HUES64 (cell line): ENCODE measurements at regions not wholly inside any gene's neighbourhood (a gene's known extent, or its start where the extent isn't known, plus 50 kb on each side); places are given as distances from the start of the nearest gene placed in this dataset.
"Not testable (repeated sequence)": the region's sequence is repeated elsewhere in the genome, so short reads cannot be mapped to it uniquely, and the experiment has no call there.

Source experiments
- H3K27ac ChIP-seq: 2 replicates; pipeline ENCODE4 v1.7.0; 2013; ENCODE audit warnings: low read depth, low read length, inconsistent platforms
- H3K27me3 ChIP-seq: 2 replicates; pipeline ENCODE4 v1.6.1; 2013; ENCODE audit warnings: mild to moderate bottlenecking, low read length; ENCODE audit not compliant: insufficient read depth
- H3K36me3 ChIP-seq: 2 replicates; pipeline ENCODE4 v1.6.1; 2013; ENCODE audit warnings: mild to moderate bottlenecking, low read length; ENCODE audit not compliant: insufficient read depth
- H3K4me1 ChIP-seq: 2 replicates; pipeline ENCODE4 v1.6.1; 2013; ENCODE audit warnings: mild to moderate bottlenecking, low read length, moderate library complexity; ENCODE audit not compliant: insufficient read depth
- H3K4me3 ChIP-seq: 2 replicates; pipeline ENCODE4 v1.5.1; 2013; ENCODE audit warnings: mild to moderate bottlenecking, low read length, moderate library complexity
- H3K9ac ChIP-seq: 2 replicates; pipeline ENCODE4 v1.6.1; 2013; ENCODE audit warnings: mild to moderate bottlenecking, low read depth, low read length
- H3K9me3 ChIP-seq: 2 replicates; pipeline ENCODE4 v1.6.1; 2013; ENCODE audit warnings: low read depth, low read length; ENCODE audit not compliant: insufficient read depth
- WGBS: fragments of 150-250, 120-280 bp; methylation state at CpG from one replicate; pipeline ENCODE4 v1.1.7; 2013; ENCODE audit warnings: missing lambda C conversion rate; 5-methylcytosine and 5-hydroxymethylcytosine counted together

- H3K9me3 ChIP-seq = no peaks in the 10 kb centered on the region
- H3K27me3 ChIP-seq = no peaks in the 10 kb centered on the region
- 95% methylated on average over 4 of the region's 4 CpGs for WGBS
- H3K27ac ChIP-seq = no peak overlapping the region
- H3K4me3 ChIP-seq = no peak overlapping the region
- no peak overlapping the region for H3K9ac ChIP-seq
- H3K36me3 ChIP-seq = no peaks in the 10 kb centered on the region
- H3K4me1 ChIP-seq = no peaks in the 10 kb centered on the region
These were observed 579.0 kb downstream of the MFSD1 start for GRCh38 chr3:159380891-159381290.

- WGBS = 100% methylated on average over 1 of the region's 1 CpG
These were observed 588.9 kb downstream of the MFSD1 start for GRCh38 chr3:159390656-159391212.

GRCh38 chr3:159397683-159398082, 591.0 kb upstream of the IL12A start:
- H3K36me3 ChIP-seq, H3K27me3 ChIP-seq, H3K4me3 ChIP-seq, H3K9ac ChIP-seq, H3K4me1 ChIP-seq, H3K27ac ChIP-seq: not testable (repeated sequence)
- 0 out of 2 replicates have a peak, but pooled peaks cover 11% of the 10 kb centered on the region for H3K9me3 ChIP-seq
- WGBS = 79% methylated on average over 7 of the region's 7 CpGs

More at GRCh38 chr3:159390656-159391212, 588.9 kb downstream of the MFSD1 start:
- Histone ChIP-seq H3K27me3 (no peaks in the 10 kb centered on the region), H3K27ac (no peak overlapping the region), H3K4me1 (no peaks in the 10 kb centered on the region), H3K4me3 (no peak overlapping the region), H3K9me3 (no peaks in the 10 kb centered on the region), H3K9ac (no peak overlapping the region), H3K36me3 (no peaks in the 10 kb centered on the region)

- Histone ChIP-seq H3K4me1 (no peaks in the 10 kb centered on the region), H3K4me3 (no peak overlapping the region), H3K27me3 (no peaks in the 10 kb centered on the region), H3K9ac (no peak overlapping the region), H3K27ac (no peak overlapping the region), H3K36me3 (no peaks in the 10 kb centered on the region), H3K9me3 (0 out of 2 replicates have a peak, but pooled peaks cover 11% of the 10 kb centered on the region)
- no CpG with 5 or more reads among the region's 1 CpG for WGBS
These were observed 587.6 kb upstream of the IL12A start for GRCh38 chr3:159401069-159401468.

GRCh38 chr3:159409711-159410110, 578.9 kb upstream of the IL12A start:
- not testable (repeated sequence) for H3K36me3 ChIP-seq, H3K27ac ChIP-seq, H3K4me3 ChIP-seq, H3K9ac ChIP-seq, H3K4me1 ChIP-seq, H3K9me3 ChIP-seq, H3K27me3 ChIP-seq

- Histone ChIP-seq H3K27me3 (no peaks in the 10 kb centered on the region), H3K36me3 (no peaks in the 10 kb centered on the region), H3K4me3 (no peak overlapping the region), H3K27ac (no peak overlapping the region), H3K9ac (no peak overlapping the region), H3K4me1 (no peaks in the 10 kb centered on the region), H3K9me3 (peaks cover 9% of the 10 kb centered on the region)
- WGBS = 91% methylated on average over 2 of the region's 2 CpGs
These were observed 575.3 kb upstream of the IL12A start for GRCh38 chr3:159413319-159413718.

- no peaks in the 10 kb centered on the region for H3K9me3 ChIP-seq
- 100% methylated on average over 2 of the region's 2 CpGs for WGBS
- H3K4me1 ChIP-seq = no peaks in the 10 kb centered on the region
- H3K27me3 ChIP-seq = no peaks in the 10 kb centered on the region
- no peak overlapping the region for H3K27ac ChIP-seq
- no peak overlapping the region for H3K4me3 ChIP-seq
- no peaks in the 10 kb centered on the region for H3K36me3 ChIP-seq
- H3K9ac ChIP-seq = no peak overlapping the region
These were observed 571.8 kb upstream of the IL12A start for GRCh38 chr3:159416856-159417255.

- WGBS = 100% methylated on average over 1 of the region's 2 CpGs
- Histone ChIP-seq H3K9ac (no peak overlapping the region), H3K4me1 (no peaks in the 10 kb centered on the region), H3K27me3 (no peaks in the 10 kb centered on the region), H3K36me3 (no peaks in the 10 kb centered on the region), H3K9me3 (no peaks in the 10 kb centered on the region), H3K4me3 (no peak overlapping the region), H3K27ac (no peak overlapping the region)
These were observed 570.9 kb upstream of the IL12A start for GRCh38 chr3:159417761-159418160.

- Histone ChIP-seq H3K4me1 (no peaks in the 10 kb centered on the region), H3K27me3 (no peaks in the 10 kb centered on the region), H3K36me3 (no peaks in the 10 kb centered on the region), H3K9ac (no peak overlapping the region), H3K9me3 (no peaks in the 10 kb centered on the region), H3K27ac (no peak overlapping the region), H3K4me3 (no peak overlapping the region)
- WGBS = 83% methylated on average over 4 of the region's 4 CpGs
These were observed 569.8 kb upstream of the IL12A start for GRCh38 chr3:159418571-159419526.

- Histone ChIP-seq H3K4me1 (no peaks in the 10 kb centered on the region), H3K27ac (no peak overlapping the region), H3K27me3 (no peaks in the 10 kb centered on the region), H3K36me3 (no peaks in the 10 kb centered on the region), H3K4me3 (no peak overlapping the region), H3K9me3 (no peaks in the 10 kb centered on the region), H3K9ac (no peak overlapping the region)
- WGBS = 87% methylated on average over 2 of the region's 2 CpGs
These were observed 558.9 kb upstream of the IL12A start for GRCh38 chr3:159429702-159430101.

- Histone ChIP-seq H3K4me3 (no peak overlapping the region), H3K9me3 (no peaks in the 10 kb centered on the region), H3K9ac (no peak overlapping the region), H3K27me3 (no peaks in the 10 kb centered on the region), H3K27ac (no peak overlapping the region), H3K36me3 (no peaks in the 10 kb centered on the region), H3K4me1 (no peaks in the 10 kb centered on the region)
- 94% methylated on average over 4 of the region's 4 CpGs for WGBS
These were observed 555.8 kb upstream of the IL12A start for GRCh38 chr3:159432682-159433340.
